H1 (cell line): ENCODE measurements at regions not wholly inside any gene's neighbourhood (a gene's known extent, or its start where the extent isn't known, plus 50 kb on each side); places are given as distances from the start of the nearest gene placed in this dataset.

Experiments used
- CTCF ChIA-PET: fragments of 300-600 bp; sonication (Branson Sonifier 250); formaldehyde crosslinking; loops from one replicate; lab custom pipeline; 2021; ENCODE audit not compliant: partially characterized antibody; lab: Charles Lee
- POLR2A ChIA-PET: fragments of 300-600 bp; sonication (Branson Sonifier 250); formaldehyde crosslinking; loops from one replicate; lab custom pipeline; 2021; ENCODE audit warnings: inconsistent platforms; ENCODE audit not compliant: partially characterized antibody; lab: Charles Lee
- DNase-seq, 2 experiments: peaks; one replicate each; pipeline versions ENCODE4 v3.0.0 to v3.0.0-alpha.2; 2010 to 2022; ENCODE audit warnings: low spot score in 2 of 2, low read depth in 1 of 2, mixed read lengths in 1 of 2
- FAIRE-seq: peaks from 2 replicates; lab custom pipeline; 2011; peaks lifted over from hg19 to GRCh38; lab: Jason Lieb, UNC
- H2AFZ ChIP-seq: 2 replicates; pipeline ENCODE4 v1.8.1; 2012; ENCODE audit warnings: low read length, inconsistent platforms
- H2AK5ac ChIP-seq: 2 replicates; pipeline ENCODE4 v1.6.1; 2013; ENCODE audit warnings: low read depth, low read length
- H2BK120ac ChIP-seq: replicated peaks from 2 replicates; pipeline ENCODE3; 2013; ENCODE audit warnings: low read depth, low read length, inconsistent platforms
- H2BK12ac ChIP-seq: 2 replicates; pipeline ENCODE4 v1.6.1; 2013; ENCODE audit warnings: low read depth, low read length
- H2BK15ac ChIP-seq: 2 replicates; pipeline ENCODE4 v1.6.1; 2013; ENCODE audit warnings: low read length
- H2BK20ac ChIP-seq: 2 replicates; pipeline ENCODE4 v1.6.1; 2013; ENCODE audit warnings: low read length
- H2BK5ac ChIP-seq: 2 replicates; pipeline ENCODE4 v1.6.1; 2013; ENCODE audit warnings: low read depth, low read length
- H3K14ac ChIP-seq: 2 replicates; pipeline ENCODE4 v1.6.1; 2013; ENCODE audit warnings: inconsistent platforms; ENCODE audit not compliant: insufficient read length
- H3K18ac ChIP-seq: 2 replicates; pipeline ENCODE4 v1.6.1; 2013; ENCODE audit warnings: low read length; ENCODE audit errors: extremely low read depth
- H3K23ac ChIP-seq: 2 replicates; pipeline ENCODE4 v1.6.1; 2013; ENCODE audit warnings: inconsistent platforms; ENCODE audit not compliant: insufficient read length
- H3K23me2 ChIP-seq: 2 replicates; pipeline ENCODE4 v1.6.1; 2013; ENCODE audit warnings: low read depth, low read length
- H3K27ac ChIP-seq: 2 replicates; pipeline ENCODE4 v1.6.1; 2011; ENCODE audit warnings: low read depth, low read length, inconsistent platforms
- H3K27me3 ChIP-seq, 4 experiments: replicated peaks in 1 of 4; 1 replicate in 1 of 4; 2 replicates in 3 of 4; pipeline versions ENCODE4 v1.6.1 to v1.8.1; 2011 to 2013; ENCODE audit warnings: low read length in 3 of 4, mild to moderate bottlenecking in 3 of 4, inconsistent platforms in 2 of 4, mixed read lengths in 2 of 4, moderate library complexity in 1 of 4; ENCODE audit not compliant: control insufficient read depth in 3 of 4, insufficient read depth in 3 of 4; ENCODE audit errors: extremely low read depth in 1 of 4
- H3K36me3 ChIP-seq, 4 experiments: 2 replicates each; pipeline versions ENCODE4 v1.6.1 to v1.8.1; 2011 to 2013; ENCODE audit warnings: mild to moderate bottlenecking in 4 of 4, low read length in 3 of 4, moderate library complexity in 2 of 4, control low read depth in 1 of 4, inconsistent platforms in 1 of 4; ENCODE audit not compliant: insufficient read depth in 4 of 4, control insufficient read depth in 2 of 4
- H3K4ac ChIP-seq: replicated peaks from 2 replicates; pipeline ENCODE3; 2013; ENCODE audit warnings: low read length, low read depth, mixed read lengths, inconsistent platforms; ENCODE audit not compliant: insufficient read length
- H3K4me1 ChIP-seq, 4 experiments: replicated peaks in 1 of 4; 1 replicate in 1 of 4; 2 replicates in 3 of 4; pipeline versions ENCODE4 v1.6.1 to v1.8.1; 2011 to 2013; ENCODE audit warnings: low read length in 3 of 4, inconsistent platforms in 2 of 4, mixed read lengths in 1 of 4; ENCODE audit not compliant: insufficient read depth in 4 of 4, control insufficient read depth in 3 of 4
- H3K4me2 ChIP-seq, 2 experiments: 2 replicates each; pipeline versions ENCODE4 v1.6.1 to v1.8.1; 2011 to 2013; ENCODE audit warnings: low read depth in 2 of 2, low read length in 2 of 2, control low read depth in 1 of 2, inconsistent platforms in 1 of 2, mild to moderate bottlenecking in 1 of 2; ENCODE audit not compliant: insufficient read depth in 1 of 2
- H3K4me3 ChIP-seq, 4 experiments: fragments of 200-600, 300-600 bp in 1 of 4; sonication (generic), shearing (Covaris generic), sonication (Bioruptor Twin) in 1 of 4; 2 replicates each; pipeline versions ENCODE4 v1.5.1 to v1.8.1; 2011 to 2016; ENCODE audit warnings: low read length in 4 of 4, low read depth in 3 of 4, control low read depth in 2 of 4, inconsistent platforms in 2 of 4, mild to moderate bottlenecking in 2 of 4, mixed read lengths in 1 of 4, moderate library complexity in 1 of 4; ENCODE audit not compliant: insufficient read depth in 2 of 4; ENCODE audit errors: extremely low read depth in 1 of 4
- H3K56ac ChIP-seq: replicated peaks from 2 replicates; pipeline ENCODE3; 2013; ENCODE audit warnings: low read depth, mild to moderate bottlenecking, mixed read lengths, low read length, inconsistent platforms; ENCODE audit not compliant: insufficient read length
- H3K79me1 ChIP-seq: 2 replicates; pipeline ENCODE4 v1.6.1; 2013; ENCODE audit warnings: low read depth, low read length, control low read depth
- H3K79me2 ChIP-seq, 2 experiments: 2 replicates each; pipeline versions ENCODE4 v1.6.1 to v1.8.1; 2012 to 2013; ENCODE audit warnings: low read length in 2 of 2, mild to moderate bottlenecking in 2 of 2, inconsistent platforms in 1 of 2; ENCODE audit not compliant: insufficient read depth in 2 of 2, control insufficient read depth in 1 of 2
- H3K9ac ChIP-seq, 4 experiments: replicated peaks in 1 of 4; 1 replicate in 1 of 4; 2 replicates in 3 of 4; pipeline versions ENCODE4 v1.6.1 to v1.8.1; 2011 to 2013; ENCODE audit warnings: low read depth in 3 of 4, low read length in 3 of 4, control low read depth in 2 of 4, mild to moderate bottlenecking in 2 of 4, moderate library complexity in 2 of 4, inconsistent platforms in 1 of 4; ENCODE audit errors: extremely low read depth in 1 of 4
- H3K9me3 ChIP-seq, 2 experiments: 2 replicates each; pipeline versions ENCODE4 v1.6.1 to v1.8.1; 2012 to 2013; ENCODE audit warnings: mild to moderate bottlenecking in 2 of 2, moderate library complexity in 2 of 2, control low read depth in 1 of 2, inconsistent platforms in 1 of 2, low read depth in 1 of 2, low read length in 1 of 2, mixed read lengths in 1 of 2; ENCODE audit not compliant: insufficient read depth in 2 of 2
- H4K20me1 ChIP-seq, 2 experiments: replicated peaks in 1 of 2; 2 replicates each; pipeline versions ENCODE3 to v1.8.1; 2011 to 2013; ENCODE audit warnings: inconsistent platforms in 2 of 2, low read length in 2 of 2, mild to moderate bottlenecking in 1 of 2; ENCODE audit not compliant: insufficient read depth in 2 of 2, control insufficient read depth in 1 of 2
- H4K5ac ChIP-seq: 2 replicates; pipeline ENCODE4 v1.6.1; 2013; ENCODE audit warnings: low read length, low read depth, mixed read lengths, inconsistent platforms; ENCODE audit not compliant: insufficient read length
- H4K8ac ChIP-seq: 2 replicates; pipeline ENCODE4 v1.8.0; 2013; ENCODE audit warnings: mild to moderate bottlenecking, moderate library complexity, low read length, inconsistent platforms; ENCODE audit not compliant: insufficient read depth; ENCODE audit errors: extremely low read depth
- H4K91ac ChIP-seq: replicated peaks from 2 replicates; pipeline ENCODE3; 2013; ENCODE audit warnings: low read length, mixed read lengths, inconsistent platforms; ENCODE audit not compliant: insufficient read length
- CREB1 ChIP-seq: IDR thresholded peaks from 2 replicates; pipeline ENCODE4 v1.6.1; 2012; ENCODE audit warnings: inconsistent platforms
- EGR1 ChIP-seq: IDR thresholded peaks from 2 replicates; pipeline ENCODE4 v1.6.1; 2011; ENCODE audit warnings: low read depth, low read length, borderline replicate concordance
- EZH2 ChIP-seq: fragments of 200-600 bp; sonication (generic); IDR thresholded peaks from 2 replicates; pipeline ENCODE4 v1.7.1; 2012; ENCODE audit warnings: low read depth, mild to moderate bottlenecking, moderate library complexity, low read length, inconsistent platforms; ENCODE audit not compliant: severe bottlenecking
- FOSL1 ChIP-seq: IDR thresholded peaks from 2 replicates; pipeline ENCODE4 v1.6.1; 2011; ENCODE audit warnings: mild to moderate bottlenecking, low read depth, low read length, moderate library complexity; ENCODE audit not compliant: insufficient read depth
- KDM4A ChIP-seq: IDR thresholded peaks from one replicate; pipeline ENCODE4 v1.7.1; 2012; ENCODE audit warnings: low read depth, mild to moderate bottlenecking, moderate library complexity, low read length, inconsistent platforms; ENCODE audit not compliant: severe bottlenecking
- KDM5A ChIP-seq: fragments of 200-600 bp; IDR thresholded peaks from 2 replicates; pipeline ENCODE4 v1.7.1; 2012; ENCODE audit warnings: mild to moderate bottlenecking, low read length, inconsistent platforms, mixed read lengths
- POLR2A ChIP-seq, 2 experiments: IDR thresholded peaks; 1 replicate in 1 of 2; 2 replicates in 1 of 2; pipeline ENCODE4 v1.6.1; 2011; ENCODE audit warnings: low read depth in 2 of 2, low read length in 2 of 2, mild to moderate bottlenecking in 2 of 2; ENCODE audit errors: control extremely low read depth in 1 of 2
- RXRA ChIP-seq: IDR thresholded peaks from 2 replicates; pipeline ENCODE4 v1.6.1; 2011; ENCODE audit warnings: low read depth, mild to moderate bottlenecking, low read length, moderate library complexity; ENCODE audit not compliant: insufficient read depth
- SIN3A ChIP-seq, 2 experiments: IDR thresholded peaks in 1 of 2; conservative IDR thresholded peaks in 1 of 2; 2 replicates each; pipeline ENCODE4 v1.6.1; 2011 to 2012; ENCODE audit warnings: low read length in 2 of 2, improper control_type of control experiment in 1 of 2, low read depth in 1 of 2, mild to moderate bottlenecking in 1 of 2
- SUZ12 ChIP-seq: fragments of 200-600 bp; sonication (generic); IDR thresholded peaks from 2 replicates; pipeline ENCODE4 v1.6.1; 2012; ENCODE audit warnings: mild to moderate bottlenecking, inconsistent platforms, low read length, moderate library complexity, mixed read lengths
- WGBS, 2 experiments: shearing (Covaris generic) in 1 of 2; methylation state at CpG; one replicate each; pipeline versions ENCODE4 v1.1.6 to v1.1.7; 2013 to 2015; ENCODE audit warnings: low lambda C conversion rate in 2 of 2, mixed read lengths in 2 of 2, inconsistent platforms in 1 of 2, low coverage in 1 of 2, missing lambda C conversion rate in 1 of 2; ENCODE audit not compliant: insufficient replicate concordance in 2 of 2, insufficient coverage in 1 of 2, insufficient read length in 1 of 2; ENCODE audit errors: extremely low coverage in 1 of 2, missing lambda C conversion rate in 1 of 2; 5-methylcytosine and 5-hydroxymethylcytosine counted together
- TF ChIP-seq, protein P1 (sequence below): IDR thresholded peaks from 2 replicates; pipeline ENCODE4 v1.6.1; 2011; ENCODE audit warnings: low read length, improper control_type of control experiment
- TF ChIP-seq, protein P2 (sequence below): IDR thresholded peaks from 2 replicates; pipeline ENCODE4 v1.6.1; 2011; ENCODE audit warnings: low read depth, mild to moderate bottlenecking, low read length; ENCODE audit not compliant: insufficient read depth

DNA sequence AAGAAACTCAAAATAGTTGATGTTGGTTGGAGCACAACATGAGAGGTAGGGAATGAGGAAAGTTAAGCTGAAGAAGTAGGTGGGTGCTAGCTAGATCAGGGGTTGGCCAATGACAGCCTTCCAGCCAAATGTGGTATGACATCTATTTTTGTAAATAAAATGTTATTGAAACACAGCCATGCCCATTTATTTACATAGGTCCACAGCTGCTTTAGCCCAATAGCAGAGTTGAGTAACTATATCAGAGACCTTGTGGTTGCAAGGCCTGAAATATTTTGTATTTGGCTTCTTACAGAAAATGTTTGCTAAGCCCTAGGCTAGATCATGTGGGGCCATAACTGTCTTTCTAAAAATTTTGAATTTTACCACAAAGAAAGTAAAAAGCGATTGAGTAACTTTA lies 234.9 kb upstream of the CTSO start:
- Histone ChIP-seq H3K4me3 (no peak overlapping the region), H4K5ac (no peak overlapping the region), H3K56ac (no peak overlapping the region), H3K9ac (no peak overlapping the region), H2BK20ac (no peak overlapping the region), H3K23me2 (no peaks in the 10 kb centered on the region), H4K20me1 (no peaks in the 10 kb centered on the region), H2BK12ac (no peak overlapping the region), H3K23ac (no peak overlapping the region), H3K27me3 (no peaks in the 10 kb centered on the region), H2AK5ac (no peak overlapping the region), H3K18ac (no peak overlapping the region), H3K79me1 (no peaks in the 10 kb centered on the region), H2BK15ac (no peak overlapping the region), H3K14ac (no peak overlapping the region), H3K9me3 (no peaks in the 10 kb centered on the region), H3K36me3 (no peaks in the 10 kb centered on the region), H3K4me1 (no peaks in the 10 kb centered on the region), H3K4me2 (no peak overlapping the region), H2AFZ (no peak overlapping the region), H3K79me2 (no peaks in the 10 kb centered on the region), H4K8ac (no peak overlapping the region), H2BK5ac (no peak overlapping the region), H2BK120ac (no peak overlapping the region), H4K91ac (no peak overlapping the region), H3K27ac (no peak overlapping the region), H3K4ac (no peak overlapping the region)
- CTCF ChIA-PET = interaction anchor here (0.7 kb wide), 1 partner anchor 20 kb away, joined by 3 read pairs; no protein-coding TSS in a partner anchor
- DNase-seq = no peak
- POLR2A ChIA-PET = interaction anchor here (0.6 kb wide), 1 partner anchor 1188 kb away, joined by 3 read pairs; no protein-coding TSS in a partner anchor
- FAIRE-seq = no peak
- 96% methylated on average over 1 of the region's 1 CpG; no CpG with 5 or more reads in 1 of the 2 experiments for WGBS, 2 experiments
- TF ChIP-seq CREB1 = no peak
- no peak for TF ChIP-seq EZH2
- no peak for TF ChIP-seq SUZ12
- no peak for TF ChIP-seq RXRA
- TF ChIP-seq FOSL1 = no peak
- TF ChIP-seq EGR1 = no peak
- TF ChIP-seq, protein P1, sequence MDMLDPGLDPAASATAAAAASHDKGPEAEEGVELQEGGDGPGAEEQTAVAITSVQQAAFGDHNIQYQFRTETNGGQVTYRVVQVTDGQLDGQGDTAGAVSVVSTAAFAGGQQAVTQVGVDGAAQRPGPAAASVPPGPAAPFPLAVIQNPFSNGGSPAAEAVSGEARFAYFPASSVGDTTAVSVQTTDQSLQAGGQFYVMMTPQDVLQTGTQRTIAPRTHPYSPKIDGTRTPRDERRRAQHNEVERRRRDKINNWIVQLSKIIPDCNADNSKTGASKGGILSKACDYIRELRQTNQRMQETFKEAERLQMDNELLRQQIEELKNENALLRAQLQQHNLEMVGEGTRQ = no peak
- no peak for TF ChIP-seq KDM4A
- TF ChIP-seq POLR2A (IDR thresholded peaks at IDR 0.05; ENCODE audit: control extremely low read depth in 1 of 2, low read depth in 2 of 2, low read length in 2 of 2) = no peak
- no peak for TF ChIP-seq SIN3A (conservative IDR thresholded peaks at IDR 0.05 in 1 of 2, IDR thresholded peaks at IDR 0.05 in 1 of 2; ENCODE audit: low read depth in 1 of 2, low read length in 2 of 2)
- TF ChIP-seq, protein P2, sequence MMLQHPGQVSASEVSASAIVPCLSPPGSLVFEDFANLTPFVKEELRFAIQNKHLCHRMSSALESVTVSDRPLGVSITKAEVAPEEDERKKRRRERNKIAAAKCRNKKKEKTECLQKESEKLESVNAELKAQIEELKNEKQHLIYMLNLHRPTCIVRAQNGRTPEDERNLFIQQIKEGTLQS = no peak
- no peak for TF ChIP-seq KDM5A
